ENCODE measurements at regions not wholly inside any gene's neighbourhood (a gene's known extent, or its start where the extent isn't known, plus 50 kb on each side); places are given as distances from the start of the nearest gene placed in this dataset.
"Not testable (repeated sequence)": the region's sequence is repeated elsewhere in the genome, so short reads cannot be mapped to it uniquely, and the experiment has no call there.

GRCh38 chrX:107360788-107361360 is 88.6 kb upstream of the FRMPD3 start:
- Mint-ChIP-seq H3K9me3 (ENCODE audit: unreplicated experiment) (no peaks in the 10 kb centered on the region), H3K4me1 (ENCODE audit: unreplicated experiment) (peaks cover 6% of the 10 kb centered on the region), H3K36me3 (ENCODE audit: low read depth, unreplicated experiment) (no peaks in the 10 kb centered on the region), H3K27ac (ENCODE audit: unreplicated experiment) (no peak overlapping the region), H3K27me3 (ENCODE audit: unreplicated experiment) (no peaks in the 10 kb centered on the region), H3K4me3 (ENCODE audit: unreplicated experiment) (no peak overlapping the region)
- TF ChIP-seq CTCF (IDR thresholded peaks at IDR 0.05; ENCODE audit: unreplicated experiment) = no peak
- DNase-seq (ENCODE audit: low spot score) = no peak

- not testable (repeated sequence) for H3K9me3 Mint-ChIP-seq (ENCODE audit: unreplicated experiment); DNase-seq (ENCODE audit: low spot score); H3K36me3 Mint-ChIP-seq (ENCODE audit: low read depth, unreplicated experiment); H3K4me3 Mint-ChIP-seq (ENCODE audit: unreplicated experiment); H3K27me3 Mint-ChIP-seq (ENCODE audit: unreplicated experiment); H3K4me1 Mint-ChIP-seq (ENCODE audit: unreplicated experiment); H3K27ac Mint-ChIP-seq (ENCODE audit: unreplicated experiment)
Observed at GRCh38 chrX:107370185-107370584, 79.3 kb upstream of the FRMPD3 start.

- no peaks in the 10 kb centered on the region for H3K36me3 Mint-ChIP-seq (ENCODE audit: low read depth, unreplicated experiment)
- DNase-seq (ENCODE audit: low spot score) = no peak
- no peaks in the 10 kb centered on the region for H3K4me1 Mint-ChIP-seq (ENCODE audit: unreplicated experiment)
- H3K27me3 Mint-ChIP-seq (ENCODE audit: unreplicated experiment) = peaks cover 2% of the 10 kb centered on the region
- no peaks in the 10 kb centered on the region for H3K9me3 Mint-ChIP-seq (ENCODE audit: unreplicated experiment)
- no peak for TF ChIP-seq CTCF (IDR thresholded peaks at IDR 0.05; ENCODE audit: unreplicated experiment)
- H3K4me3 Mint-ChIP-seq (ENCODE audit: unreplicated experiment) = no peak overlapping the region
- H3K27ac Mint-ChIP-seq (ENCODE audit: unreplicated experiment) = no peak overlapping the region
Observed at GRCh38 chrX:107374132-107374531, 75.3 kb upstream of the FRMPD3 start.

- Mint-ChIP-seq H3K36me3 (ENCODE audit: low read depth, unreplicated experiment) (no peaks in the 10 kb centered on the region), H3K4me1 (ENCODE audit: unreplicated experiment) (no peaks in the 10 kb centered on the region), H3K27ac (ENCODE audit: unreplicated experiment) (no peak overlapping the region), H3K27me3 (ENCODE audit: unreplicated experiment) (peaks cover 2% of the 10 kb centered on the region), H3K9me3 (ENCODE audit: unreplicated experiment) (no peaks in the 10 kb centered on the region), H3K4me3 (ENCODE audit: unreplicated experiment) (no peak overlapping the region)
- no peak for TF ChIP-seq CTCF (IDR thresholded peaks at IDR 0.05; ENCODE audit: unreplicated experiment)
- DNase-seq (ENCODE audit: low spot score) = no peak
Observed at GRCh38 chrX:107374831-107375230, 74.6 kb upstream of the FRMPD3 start.

- H3K36me3 Mint-ChIP-seq (ENCODE audit: low read depth, unreplicated experiment); H3K9me3 Mint-ChIP-seq (ENCODE audit: unreplicated experiment); H3K4me1 Mint-ChIP-seq (ENCODE audit: unreplicated experiment); H3K4me3 Mint-ChIP-seq (ENCODE audit: unreplicated experiment); DNase-seq (ENCODE audit: low spot score); H3K27me3 Mint-ChIP-seq (ENCODE audit: unreplicated experiment); H3K27ac Mint-ChIP-seq (ENCODE audit: unreplicated experiment): not testable (repeated sequence)
Observed at GRCh38 chrX:107376186-107376585, 73.3 kb upstream of the FRMPD3 start.

GRCh38 chrX:107384397-107385105 is 64.9 kb upstream of the FRMPD3 start:
- no peak for TF ChIP-seq CTCF (IDR thresholded peaks at IDR 0.05; ENCODE audit: unreplicated experiment)
- Mint-ChIP-seq H3K4me3 (ENCODE audit: unreplicated experiment) (no peak overlapping the region), H3K9me3 (ENCODE audit: unreplicated experiment) (no peaks in the 10 kb centered on the region), H3K36me3 (ENCODE audit: low read depth, unreplicated experiment) (no peaks in the 10 kb centered on the region), H3K27me3 (ENCODE audit: unreplicated experiment) (peaks cover 3% of the 10 kb centered on the region), H3K27ac (ENCODE audit: unreplicated experiment) (no peak overlapping the region), H3K4me1 (ENCODE audit: unreplicated experiment) (no peaks in the 10 kb centered on the region)
- no peak for DNase-seq (ENCODE audit: low spot score)
